Endothelial cell of umbilical vein (primary cell): ENCODE measurements at regions not wholly inside any gene's neighbourhood (a gene's known extent, or its start where the extent isn't known, plus 50 kb on each side); places are given as distances from the start of the nearest gene placed in this dataset.

Experiments used
- BruUV-seq: library from RNA; stranded (reverse); fragments of 400-500 nt; replicated peaks from 2 replicates; lab custom pipeline; 2021; lab: Mats Ljungman, UMichigan
- CTCF ChIA-PET: fragments of 300-600, 350-600 bp; sonication (Branson Sonifier 250); formaldehyde crosslinking; loops from one replicate; lab custom pipeline; 2021; ENCODE audit warnings: antibody characterized with exemption, inconsistent platforms; lab: Charles Lee
- POLR2A ChIA-PET: fragments of 300-600, 350-600 bp; sonication (Branson Sonifier 250); formaldehyde crosslinking; loops from one replicate; lab custom pipeline; 2021; ENCODE audit warnings: antibody characterized with exemption, inconsistent platforms; lab: Charles Lee
- DNase-seq: peaks from one replicate; pipeline ENCODE4 v3.0.0-alpha.2; 2011; ENCODE audit warnings: low read depth, low spot score
- FAIRE-seq: peaks from 2 replicates; lab custom pipeline; 2011; peaks lifted over from hg19 to GRCh38; lab: Jason Lieb, UNC
- H2AFZ ChIP-seq: 2 replicates; pipeline ENCODE4 v1.6.0; 2012; ENCODE audit warnings: low read depth, low read length, control low read depth, inconsistent platforms
- H3K27ac ChIP-seq: 2 replicates; pipeline ENCODE4 v1.5.1; 2011; ENCODE audit warnings: low read depth, mild to moderate bottlenecking, control low read depth, low read length, moderate library complexity; ENCODE audit not compliant: insufficient read depth
- H3K27me3 ChIP-seq, 2 experiments: 2 replicates each; pipeline versions ENCODE4 v1.6.0 to v1.6.1; 2011; ENCODE audit warnings: low read length in 2 of 2, mixed read lengths in 1 of 2; ENCODE audit not compliant: control insufficient read depth in 2 of 2, insufficient read depth in 2 of 2
- H3K36me3 ChIP-seq, 2 experiments: 2 replicates in 1 of 2; 3 replicates in 1 of 2; pipeline ENCODE4 v1.5.1; 2011; ENCODE audit warnings: low read length in 2 of 2, mild to moderate bottlenecking in 1 of 2, moderate library complexity in 1 of 2; ENCODE audit not compliant: control insufficient read depth in 2 of 2, insufficient read depth in 2 of 2; ENCODE audit errors: extremely low read depth in 1 of 2
- H3K4me1 ChIP-seq: 3 replicates; pipeline ENCODE4 v1.5.1; 2011; ENCODE audit warnings: mild to moderate bottlenecking, low read length; ENCODE audit not compliant: control insufficient read depth, insufficient read depth; ENCODE audit errors: extremely low read depth
- H3K4me2 ChIP-seq: 2 replicates; pipeline ENCODE4 v1.6.1; 2011; ENCODE audit warnings: low read length, control low read depth, mixed read lengths; ENCODE audit not compliant: insufficient read depth
- H3K4me3 ChIP-seq, 3 experiments: fragments of 200-600 bp in 1 of 3; sonication (generic), shearing (Covaris generic) in 1 of 3; replicated peaks in 1 of 3; 2 replicates each; pipeline ENCODE4 v1.5.1; 2011 to 2016; ENCODE audit warnings: control low read depth in 3 of 3, low read length in 3 of 3, mild to moderate bottlenecking in 2 of 3, inconsistent platforms in 1 of 3, low read depth in 1 of 3, moderate library complexity in 1 of 3; ENCODE audit not compliant: insufficient read depth in 1 of 3
- H3K79me2 ChIP-seq: 2 replicates; pipeline ENCODE4 v1.6.0; 2012; ENCODE audit warnings: low read length, inconsistent platforms; ENCODE audit not compliant: control insufficient read depth, insufficient read depth
- H3K9ac ChIP-seq: replicated peaks from 2 replicates; pipeline ENCODE3; 2011; ENCODE audit warnings: low read length, control low read depth; ENCODE audit not compliant: insufficient read depth; ENCODE audit errors: extremely low read depth
- H3K9me1 ChIP-seq: replicated peaks from 3 replicates; pipeline ENCODE4 v1.6.0; 2011; ENCODE audit warnings: mild to moderate bottlenecking, low read length; ENCODE audit not compliant: control insufficient read depth, insufficient read depth; ENCODE audit errors: extremely low read depth
- H3K9me3 ChIP-seq: replicated peaks from 2 replicates; pipeline ENCODE4 v1.5.1; 2012; ENCODE audit warnings: low read length, inconsistent platforms; ENCODE audit not compliant: control insufficient read depth, insufficient read depth
- H4K20me1 ChIP-seq: replicated peaks from 2 replicates; pipeline ENCODE3; 2011; ENCODE audit warnings: mild to moderate bottlenecking, low read length; ENCODE audit not compliant: control insufficient read depth, insufficient read depth; ENCODE audit errors: extremely low read depth
- CTCF ChIP-seq, 2 donors: IDR thresholded peaks; 1 replicate in 1 of 2; 2 replicates in 1 of 2; pipeline ENCODE4 v1.5.1; 2011; ENCODE audit warnings: low read length in 2 of 2, mild to moderate bottlenecking in 2 of 2, moderate library complexity in 2 of 2, control low read depth in 1 of 2, inconsistent platforms in 1 of 2, low read depth in 1 of 2; ENCODE audit not compliant: insufficient read depth in 1 of 2; ENCODE audit errors: extremely low read depth in 1 of 2
- EZH2 ChIP-seq: IDR thresholded peaks from 2 replicates; pipeline ENCODE4 v1.6.1; 2012; ENCODE audit warnings: borderline replicate concordance, low read depth, mild to moderate bottlenecking, moderate library complexity, low read length, inconsistent platforms; ENCODE audit not compliant: severe bottlenecking
- JUN ChIP-seq: IDR thresholded peaks from 2 replicates; pipeline ENCODE4 v1.6.1; 2011; ENCODE audit warnings: borderline replicate concordance, low read depth; ENCODE audit not compliant: insufficient read length, insufficient read depth
- dilution Hi-C: fragments of 300-500 bp; cut with MboI; formaldehyde crosslinking; loops from one replicate; pipeline ENCODE4 v1.15.0; 2019; ENCODE audit warnings: low sequenced_read_pairs; ENCODE audit not compliant: extremely low pct_ligation_motif_present
- intact Hi-C: fragments of 100-400 bp; cut with micrococcal nuclease; formaldehyde crosslinking; loops from one replicate; pipeline ENCODE4 v1.10.0; 2022
- TF ChIP-seq, protein P1 (sequence below): IDR thresholded peaks from 2 replicates; pipeline ENCODE4 v1.6.1; 2011; ENCODE audit not compliant: insufficient read depth, insufficient read length

- Histone ChIP-seq H3K9me3 (no peaks in the 10 kb centered on the region), H3K4me3 (no peak overlapping the region), H3K27me3 (no peaks in the 10 kb centered on the region), H3K4me1 (no peaks in the 10 kb centered on the region), H3K36me3 (no peaks in the 10 kb centered on the region), H3K9ac (no peak overlapping the region), H3K79me2 (no peaks in the 10 kb centered on the region), H3K9me1 (no peaks in the 10 kb centered on the region), H3K27ac (no peak overlapping the region), H2AFZ (no peak overlapping the region), H3K4me2 (no peak overlapping the region), H4K20me1 (no peaks in the 10 kb centered on the region)
- DNase-seq (no peak), FAIRE-seq (no peak)
- CTCF ChIA-PET, result interaction anchor here (3.0 kb wide), 1 partner anchor 10 kb away, joined by 18 read pairs; no protein-coding TSS in a partner anchor
- TF ChIP-seq EZH2, result no peak
- dilution Hi-C loops, result no loop called here
- intact Hi-C loops, result no loop called here
- no TSS peak for BruUV-seq
- POLR2A ChIA-PET, result no interaction called here
Observed at GRCh38 chr16:55955845-55956244, 80.7 kb upstream of the CES5A start.

- no peak overlapping the region for H3K9ac ChIP-seq
- no peak for FAIRE-seq
- no peak overlapping the region for H3K4me3 ChIP-seq
- ChIA-PET CTCF (interaction anchor here (3.0 kb wide), 1 partner anchor 10 kb away, joined by 18 read pairs; no protein-coding TSS in a partner anchor), POLR2A (no interaction called here)
- H3K27me3 ChIP-seq, result no peaks in the 10 kb centered on the region
- no peaks in the 10 kb centered on the region for H3K36me3 ChIP-seq
- no peaks in the 10 kb centered on the region for H3K9me1 ChIP-seq
- no peaks in the 10 kb centered on the region for H3K4me1 ChIP-seq
- TF ChIP-seq CTCF (IDR thresholded peaks at IDR 0.05; ENCODE audit: extremely low read depth in 1 of 2, insufficient read depth in 1 of 2, low read depth in 1 of 2, low read length in 2 of 2) (no peak), JUN (no peak)
- TF ChIP-seq, protein P1, sequence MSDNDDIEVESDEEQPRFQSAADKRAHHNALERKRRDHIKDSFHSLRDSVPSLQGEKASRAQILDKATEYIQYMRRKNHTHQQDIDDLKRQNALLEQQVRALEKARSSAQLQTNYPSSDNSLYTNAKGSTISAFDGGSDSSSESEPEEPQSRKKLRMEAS, result no peak
- H2AFZ ChIP-seq, result no peak overlapping the region
- intact Hi-C loops, result no loop called here
- H4K20me1 ChIP-seq, result no peaks in the 10 kb centered on the region
- dilution Hi-C loops, result no loop called here
- H3K9me3 ChIP-seq, result no peaks in the 10 kb centered on the region
- H3K79me2 ChIP-seq, result no peaks in the 10 kb centered on the region
- H3K27ac ChIP-seq, result no peak overlapping the region
- H3K4me2 ChIP-seq, result no peak overlapping the region
- no peak for DNase-seq
- no TSS peak for BruUV-seq
Observed at GRCh38 chr16:55955424-55955823, 80.3 kb upstream of the CES5A start.
